IMR-90 (cell line): ENCODE measurements at regions not wholly inside any gene's neighbourhood (a gene's known extent, or its start where the extent isn't known, plus 50 kb on each side); places are given as distances from the start of the nearest gene placed in this dataset.

Experiments
- ATAC-seq: fragments of 200-7000 bp; cut with Tn5 transposase; 2 replicates; pipeline ENCODE4 v1.9.1; 2020; ENCODE audit warnings: low read depth, mild to moderate bottlenecking, moderate library complexity
- BruUV-seq: library from RNA; stranded (reverse); fragments of 400-500 nt; replicated peaks from 2 replicates; lab custom pipeline; 2021; lab: Mats Ljungman, UMichigan
- CTCF ChIA-PET: fragments of 300-600 bp; formaldehyde crosslinking; extraction: SDS; loops from one replicate; lab custom pipeline; 2021; ENCODE audit warnings: antibody characterized with exemption; lab: Yijun Ruan, JAX
- POLR2A ChIA-PET: fragments of 300-600 bp; sonication (Branson Sonifier 250); formaldehyde crosslinking; loops from one replicate; lab custom pipeline; 2022; ENCODE audit warnings: antibody characterized with exemption; ENCODE audit not compliant: unreplicated experiment; lab: Charles Lee
- DNase-seq: peaks from one replicate; pipeline ENCODE4 v3.0.0; 2013
- H2AFZ ChIP-seq: replicated peaks from 2 replicates; pipeline ENCODE3; 2013; ENCODE audit warnings: low read length, mild to moderate bottlenecking; ENCODE audit not compliant: poor library complexity
- H2AK5ac ChIP-seq: 2 replicates; pipeline ENCODE4 v1.6.1; 2013; ENCODE audit warnings: low read depth, low read length, inconsistent platforms
- H2AK9ac ChIP-seq: replicated peaks from 2 replicates; pipeline ENCODE3; 2013; ENCODE audit warnings: mild to moderate bottlenecking, low read depth, low read length, moderate library complexity; ENCODE audit not compliant: poor library complexity
- H2BK120ac ChIP-seq: 2 replicates; pipeline ENCODE4 v1.6.1; 2013; ENCODE audit warnings: low read depth, low read length, inconsistent platforms
- H2BK15ac ChIP-seq: 3 replicates; pipeline ENCODE4 v1.6.1; 2013; ENCODE audit warnings: low read depth, low read length, inconsistent platforms
- H2BK20ac ChIP-seq: 2 replicates; pipeline ENCODE4 v1.6.1; 2013; ENCODE audit warnings: low read depth, mild to moderate bottlenecking, inconsistent platforms, low read length, moderate library complexity
- H2BK5ac ChIP-seq: 2 replicates; pipeline ENCODE4 v1.6.1; 2013; ENCODE audit warnings: mild to moderate bottlenecking, low read depth, low read length, inconsistent platforms; ENCODE audit not compliant: poor library complexity, severe bottlenecking
- H3K14ac ChIP-seq: replicated peaks from 2 replicates; pipeline ENCODE4 v1.6.1; 2013; ENCODE audit warnings: low read depth, low read length, inconsistent platforms
- H3K18ac ChIP-seq: 2 replicates; pipeline ENCODE4 v1.6.1; 2013; ENCODE audit warnings: low read depth, low read length, control low read depth
- H3K23ac ChIP-seq: 2 replicates; pipeline ENCODE4 v1.6.1; 2013; ENCODE audit warnings: low read depth, low read length, inconsistent platforms
- H3K27ac ChIP-seq: 2 replicates; pipeline ENCODE4 v1.5.1; 2013; ENCODE audit warnings: mild to moderate bottlenecking, control low read depth, low read length; ENCODE audit not compliant: insufficient read depth
- H3K27me3 ChIP-seq: 2 replicates; pipeline ENCODE4 v1.6.1; 2013; ENCODE audit warnings: low read length; ENCODE audit not compliant: control insufficient read depth, insufficient read depth
- H3K36me3 ChIP-seq: 2 replicates; pipeline ENCODE4 v1.6.1; 2013; ENCODE audit warnings: low read length, mixed read lengths; ENCODE audit not compliant: control insufficient read depth, insufficient read depth
- H3K4ac ChIP-seq: 2 replicates; pipeline ENCODE4 v1.6.1; 2013; ENCODE audit warnings: low read depth, low read length, inconsistent platforms
- H3K4me1 ChIP-seq: 2 replicates; pipeline ENCODE4 v1.6.1; 2013; ENCODE audit warnings: low read length, mixed read lengths; ENCODE audit not compliant: control insufficient read depth, insufficient read depth
- H3K4me2 ChIP-seq: 2 replicates; pipeline ENCODE4 v1.6.1; 2013; ENCODE audit warnings: low read depth, mild to moderate bottlenecking, control low read depth, low read length, moderate library complexity
- H3K4me3 ChIP-seq: 2 replicates; pipeline ENCODE4 v1.5.1; 2013; ENCODE audit warnings: low read depth, mild to moderate bottlenecking, control low read depth, low read length, moderate library complexity; ENCODE audit not compliant: insufficient read depth
- H3K56ac ChIP-seq: 2 replicates; pipeline ENCODE4 v1.6.1; 2013; ENCODE audit warnings: low read length, inconsistent platforms; ENCODE audit not compliant: insufficient read depth; ENCODE audit errors: extremely low read depth
- H3K79me1 ChIP-seq, 2 experiments: 2 replicates each; pipeline ENCODE4 v1.6.1; 2013; ENCODE audit warnings: low read length in 2 of 2, inconsistent platforms in 1 of 2, low read depth in 1 of 2
- H3K9ac ChIP-seq: 2 replicates; pipeline ENCODE4 v1.6.1; 2013; ENCODE audit warnings: low read depth, low read length, control low read depth
- H3K9me1 ChIP-seq: 2 replicates; pipeline ENCODE4 v1.6.1; 2013; ENCODE audit warnings: low read length, inconsistent platforms; ENCODE audit not compliant: insufficient read depth
- H3K9me3 ChIP-seq: 2 replicates; pipeline ENCODE4 v1.6.1; 2013; ENCODE audit warnings: low read length; ENCODE audit not compliant: control insufficient read depth, insufficient read depth
- H4K20me1 ChIP-seq: 2 replicates; pipeline ENCODE4 v1.6.1; 2013; ENCODE audit warnings: low read length, inconsistent platforms; ENCODE audit not compliant: insufficient read depth
- H4K5ac ChIP-seq: 2 replicates; pipeline ENCODE4 v1.6.1; 2013; ENCODE audit warnings: mild to moderate bottlenecking, low read depth, low read length, control low read depth
- H4K8ac ChIP-seq, 2 experiments: 2 replicates each; pipeline ENCODE4 v1.6.1; 2013; ENCODE audit warnings: low read depth in 2 of 2, low read length in 2 of 2, control low read depth in 1 of 2, inconsistent platforms in 1 of 2
- H4K91ac ChIP-seq: 2 replicates; pipeline ENCODE4 v1.6.1; 2013; ENCODE audit warnings: low read depth, low read length, inconsistent platforms; ENCODE audit not compliant: insufficient read depth
- BHLHE40 ChIP-seq: fragments of 150-350 bp; IDR thresholded peaks from 2 replicates; pipeline ENCODE4 v1.6.1; 2016; ENCODE audit warnings: mild to moderate bottlenecking, low read depth, low read length
- CEBPB ChIP-seq: IDR thresholded peaks from 2 replicates; pipeline ENCODE4 v1.6.1; 2012; ENCODE audit warnings: low read depth, low read length, improper control_type of control experiment
- MAFK ChIP-seq: IDR thresholded peaks from 2 replicates; pipeline ENCODE4 v1.6.1; 2012; ENCODE audit warnings: low read depth, low read length, improper control_type of control experiment
- NFE2L2 ChIP-seq: fragments of 150-350 bp; IDR thresholded peaks from 2 replicates; pipeline ENCODE4 v1.6.1; 2016; ENCODE audit warnings: low read depth, mild to moderate bottlenecking, low read length
- POLR2A ChIP-seq: IDR thresholded peaks from 2 replicates; pipeline ENCODE4 v1.6.1; 2012; ENCODE audit warnings: mild to moderate bottlenecking, low read depth, low read length
- RAD21 ChIP-seq: IDR thresholded peaks from 2 replicates; pipeline ENCODE4 v1.6.1; 2012; ENCODE audit warnings: low read length, improper control_type of control experiment
- RCOR1 ChIP-seq: IDR thresholded peaks from 2 replicates; pipeline ENCODE4 v1.6.1; 2012; ENCODE audit warnings: mild to moderate bottlenecking, low read length, improper control_type of control experiment; ENCODE audit not compliant: insufficient replicate concordance
- WGBS, 2 experiments: methylation state at CpG; one replicate each; pipeline versions ENCODE4 v1.1.5 to v1.1.7; 2013; ENCODE audit warnings: missing lambda C conversion rate in 2 of 2; ENCODE audit not compliant: insufficient read length in 1 of 2; ENCODE audit errors: extremely low coverage in 2 of 2; 5-methylcytosine and 5-hydroxymethylcytosine counted together
- dilution Hi-C: fragments of 300-500 bp; cut with HindIII; formaldehyde crosslinking; loops from one replicate; pipeline ENCODE4 v1.14.3; 2018; ENCODE audit warnings: low sequenced_read_pairs; ENCODE audit not compliant: unreplicated experiment
- in situ Hi-C: fragments of 300-500 bp; cut with MboI; formaldehyde crosslinking; loops from 3 replicates; pipeline ENCODE4 v1.14.3; 2019; ENCODE audit warnings: low sequenced_read_pairs, inconsistent platforms, mixed read lengths
- intact Hi-C: fragments of 100-400 bp; cut with micrococcal nuclease; formaldehyde crosslinking; loops from 2 replicates; pipeline ENCODE4 v1.10.0; 2022

DNA sequence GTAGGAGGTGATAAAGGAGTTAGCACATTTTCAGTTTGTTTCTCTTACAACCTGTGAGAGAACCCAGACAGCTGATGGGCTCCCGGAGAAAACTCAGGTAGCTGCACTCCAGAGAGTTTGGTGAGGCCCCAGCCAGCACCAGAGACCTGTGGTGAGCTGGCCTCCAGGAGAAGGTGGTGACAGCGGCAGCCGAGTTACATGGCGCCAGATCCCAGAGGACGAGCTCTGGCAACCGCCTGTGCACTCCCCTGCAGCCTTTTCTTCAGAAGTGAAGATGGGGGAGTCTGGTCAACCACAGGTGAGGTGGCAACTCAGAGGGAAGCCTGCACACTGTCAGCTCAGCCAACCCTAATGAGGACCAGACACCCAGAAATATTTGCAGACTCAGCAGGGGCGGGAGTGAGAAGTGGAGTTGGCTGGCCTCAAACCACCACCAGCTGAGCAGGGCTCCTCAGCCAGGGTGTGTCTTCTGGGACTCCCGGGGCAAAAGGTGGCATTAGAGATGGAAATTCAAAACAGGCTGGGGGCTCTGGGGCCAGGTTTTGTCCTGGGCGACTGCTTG lies 209.7 kb downstream of the SETD4 start:
- H4K91ac ChIP-seq: peak overlapping the region; percentile 22
- peak overlapping the region; percentile 58 for H3K4ac ChIP-seq
- DNase-seq: no peak
- H3K27ac ChIP-seq: peak overlapping the region; percentile 42; the same call in 1 of the 2 replicates
- peak overlapping the region; percentile 71 for H2BK120ac ChIP-seq
- H4K5ac ChIP-seq: no peak overlapping the region
- H3K56ac ChIP-seq: no peak overlapping the region
- peak overlapping the region; percentile 9; the same call in 1 of the 2 replicates for H3K4me2 ChIP-seq
- dilution Hi-C loops (no loop called here), intact Hi-C loops (no loop called here), in situ Hi-C loops (no loop called here)
- H3K4me3 ChIP-seq: no peak overlapping the region
- H2AK9ac ChIP-seq: peak overlapping the region; percentile 33
- H3K79me1 ChIP-seq: 0 out of 4 replicates have a peak, but pooled peaks cover 0 to 6% of the 10 kb centered on the region in 2 experiments
- H3K9me1 ChIP-seq: peaks cover 11% of the 10 kb centered on the region
- BruUV-seq: no TSS peak
- ChIA-PET POLR2A (interaction anchor here (0.7 kb wide), 1 partner anchor 808 kb away, joined by 5 read pairs; no protein-coding TSS in a partner anchor), CTCF (interaction anchor here (0.5 to 2.3 kb wide), 3 partner anchors 10 to 227 kb away, joined by 4 to 8 read pairs (median 5); no protein-coding TSS in a partner anchor)
- peak overlapping the region; percentile 80 for H2BK20ac ChIP-seq
- no peak for TF ChIP-seq POLR2A
- no peak for TF ChIP-seq NFE2L2
- no peak for TF ChIP-seq CEBPB
- TF ChIP-seq MAFK: peak; percentile 27; the same call in 1 of the 2 replicates
- TF ChIP-seq RAD21: no peak
- no peak for TF ChIP-seq BHLHE40
- TF ChIP-seq RCOR1: no peak
- H4K8ac ChIP-seq: peak overlapping the region in 1 of 2 experiments; percentile 45; a peak in 1 of 4 replicates
- peak overlapping the region; percentile 68 for H2AK5ac ChIP-seq
- peak overlapping the region; percentile 58; the same call in 1 of the 3 replicates for H2BK15ac ChIP-seq
- peak overlapping the region; percentile 69; the same call in 1 of the 2 replicates for H3K23ac ChIP-seq
- H3K9ac ChIP-seq: no peak overlapping the region; the same call in 1 of the 2 replicates
- peak; percentile 9; the same call in 1 of the 2 replicates for ATAC-seq
- no peaks in the 10 kb centered on the region for H3K27me3 ChIP-seq
- peak overlapping the region; percentile 61 for H2AFZ ChIP-seq
- 66% methylated on average over 6 of the region's 9 CpGs; no CpG with 5 or more reads in 1 of the 2 experiments for WGBS, 2 experiments
- H4K20me1 ChIP-seq: no peaks in the 10 kb centered on the region
- no peaks in the 10 kb centered on the region for H3K36me3 ChIP-seq
- H3K9me3 ChIP-seq: no peaks in the 10 kb centered on the region
- peak overlapping the region; percentile 36 for H2BK5ac ChIP-seq
- H3K18ac ChIP-seq: peak overlapping the region; percentile 71
- H3K4me1 ChIP-seq: peaks cover 18% of the 10 kb centered on the region
- H3K14ac ChIP-seq: peak overlapping the region; percentile 72
